OCI-LY1 (cell line): ENCODE measurements at regions not wholly inside any gene's neighbourhood (a gene's known extent, or its start where the extent isn't known, plus 50 kb on each side); places are given as distances from the start of the nearest gene placed in this dataset.

Experiments used
- CTCF ChIP-seq: fragments of 200-600 bp; sonication (generic), shearing (Covaris generic); IDR thresholded peaks from 2 replicates; pipeline ENCODE4 v1.5.1; 2017; ENCODE audit warnings: mild to moderate bottlenecking, antibody characterized with exemption, low read length, moderate library complexity, mixed read lengths
- EZH2 ChIP-seq: fragments of 200-600 bp; sonication (generic), shearing (Covaris generic); IDR thresholded peaks from 2 replicates; pipeline ENCODE4 v1.8.0; 2017; ENCODE audit warnings: borderline replicate concordance, mixed run types, mild to moderate bottlenecking, antibody characterized with exemption, low read length, moderate library complexity, mixed read lengths

- TF ChIP-seq CTCF = no peak
- no peak for TF ChIP-seq EZH2
These were observed 93.3 kb downstream of the CPZ start for GRCh38 chr4:8685831-8686230.
